ENCODE measurements at regions not wholly inside any gene's neighbourhood (a gene's known extent, or its start where the extent isn't known, plus 50 kb on each side); places are given as distances from the start of the nearest gene placed in this dataset.

GRCh38 chr5:56309262-56309826 lies 76.2 kb upstream of the ANKRD55 start (continued):
- TF ChIP-seq E2F6 (IDR thresholded peaks at IDR 0.05; ENCODE audit: borderline replicate concordance in 1 of 2, extremely low read depth in 1 of 2, insufficient read depth in 1 of 2, insufficient read length in 1 of 2, low read depth in 1 of 2, low read length in 1 of 2, poor library complexity in 1 of 2, severe bottlenecking in 1 of 2) (no peak), HDAC1 (IDR thresholded peaks at IDR 0.05) (peak in 1 of 2 experiments; percentile 56; a peak in 1 of 4 replicates), RCOR1 (IDR thresholded peaks at IDR 0.05; ENCODE audit: borderline replicate concordance in 1 of 2, low read depth in 2 of 2, low read length in 2 of 2) (peak in 1 of 2 experiments; percentile 49; a peak in 1 of 4 replicates), NFATC3 (IDR thresholded peaks at IDR 0.05) (no peak), ZFP1 (CRISPR knock-in tag; IDR thresholded peaks at IDR 0.05) (0 out of 2 replicates have a peak, but pooled peaks have one; percentile 26), ILF3 (IDR thresholded peaks at IDR 0.05; ENCODE audit: borderline replicate concordance) (no peak), FOXM1 (IDR thresholded peaks at IDR 0.05; ENCODE audit: low read depth) (peak; percentile 52; the same call in 1 of the 2 replicates), FOXM1 (CRISPR knock-in tag; IDR thresholded peaks at IDR 0.05; ENCODE audit: low read depth) (no peak), ZNF121 (CRISPR knock-in tag; conservative IDR thresholded peaks at IDR 0.05) (no peak), RBM14 (IDR thresholded peaks at IDR 0.05; ENCODE audit: borderline replicate concordance, insufficient read depth, low read depth, low read length) (no peak), KDM1A (IDR thresholded peaks at IDR 0.05) (peak in 1 of 2 experiments; percentile 19; a peak in 1 of 4 replicates), OTX1 (CRISPR knock-in tag; IDR thresholded peaks at IDR 0.05) (0 out of 2 replicates have a peak, but pooled peaks have one; percentile 5), ZNF263 (CRISPR knock-in tag; IDR thresholded peaks at IDR 0.05; ENCODE audit: borderline replicate concordance) (no peak), ARID1B (IDR thresholded peaks at IDR 0.05) (peak; percentile 79), NCOR1 (IDR thresholded peaks at IDR 0.05) (peak; percentile 50; the same call in 1 of the 2 replicates), CCNT2 (IDR thresholded peaks at IDR 0.05; ENCODE audit: borderline replicate concordance, extremely low read depth, insufficient read length, low read depth, low read length) (peak; percentile 42), SMARCA5 (IDR thresholded peaks at IDR 0.05) (0 out of 2 replicates have a peak, but pooled peaks have one; percentile 17)

Data from K562 (cell line).